ENCODE measurements at regions not wholly inside any gene's neighbourhood (a gene's known extent, or its start where the extent isn't known, plus 50 kb on each side); places are given as distances from the start of the nearest gene placed in this dataset.

- DNase-seq = no peak
These were observed 90.5 kb upstream of the PLXNA4 start for GRCh38 chr7:132666774-132667172.

GRCh38 chr7:132666071-132666773, 90.0 kb upstream of the PLXNA4 start:
- no peak for DNase-seq

GRCh38 chr7:132656846-132657776, 80.8 kb upstream of the PLXNA4 start:
- DNase-seq = peak; percentile 37

- no peak for DNase-seq
These were observed 80.1 kb upstream of the PLXNA4 start for GRCh38 chr7:132656341-132656740.

DNA sequence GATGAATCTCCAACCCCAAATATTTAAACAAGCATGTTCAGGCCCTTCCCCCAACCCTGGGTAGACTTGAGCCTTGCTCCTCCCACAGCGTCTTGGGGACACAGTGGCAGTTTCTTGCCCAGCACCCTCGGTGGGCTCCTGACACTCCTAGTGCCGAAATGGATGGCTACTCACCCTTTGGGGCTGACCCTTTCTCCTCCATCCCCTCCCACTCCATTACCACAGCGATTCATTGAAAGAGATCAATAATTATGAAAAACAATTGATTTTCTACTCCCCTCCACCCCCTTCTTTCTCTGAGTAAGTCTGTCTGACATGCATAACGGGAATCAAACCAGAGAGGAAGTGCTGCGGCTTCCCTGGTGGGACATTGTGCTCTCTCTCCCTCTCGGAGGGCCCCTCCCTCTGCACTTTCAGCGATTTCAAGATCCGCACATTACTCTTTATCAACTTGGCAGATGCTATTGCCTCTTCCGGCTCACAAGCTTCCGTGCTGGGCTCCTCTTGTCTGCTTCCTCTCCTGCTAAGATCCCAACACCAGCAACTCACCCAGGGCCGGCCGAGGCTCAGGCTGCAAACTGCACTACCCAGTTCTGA, 79.0 kb upstream of the PLXNA4 start:
- DNase-seq = no peak

DNA sequence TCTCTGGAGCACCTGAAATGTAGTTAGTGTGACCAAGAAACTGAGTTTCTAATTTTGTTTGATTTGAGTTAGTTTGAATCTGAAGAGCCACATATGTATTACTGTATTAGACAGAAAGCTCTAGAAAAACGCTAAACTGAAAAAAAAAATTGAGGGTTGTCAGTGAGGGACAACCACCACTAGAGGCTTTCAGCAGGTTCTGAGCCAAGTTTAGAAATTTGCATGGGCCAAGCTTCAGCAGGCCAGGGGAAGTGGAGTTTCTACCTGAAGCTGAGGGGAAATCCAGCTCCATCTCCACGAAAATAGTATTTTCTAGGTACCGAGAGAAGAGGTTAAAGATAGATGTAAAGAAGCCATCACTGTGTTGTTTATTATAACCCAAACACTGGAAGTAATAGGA, 77.9 kb upstream of the PLXNA4 start:
- no peak for DNase-seq

DNA sequence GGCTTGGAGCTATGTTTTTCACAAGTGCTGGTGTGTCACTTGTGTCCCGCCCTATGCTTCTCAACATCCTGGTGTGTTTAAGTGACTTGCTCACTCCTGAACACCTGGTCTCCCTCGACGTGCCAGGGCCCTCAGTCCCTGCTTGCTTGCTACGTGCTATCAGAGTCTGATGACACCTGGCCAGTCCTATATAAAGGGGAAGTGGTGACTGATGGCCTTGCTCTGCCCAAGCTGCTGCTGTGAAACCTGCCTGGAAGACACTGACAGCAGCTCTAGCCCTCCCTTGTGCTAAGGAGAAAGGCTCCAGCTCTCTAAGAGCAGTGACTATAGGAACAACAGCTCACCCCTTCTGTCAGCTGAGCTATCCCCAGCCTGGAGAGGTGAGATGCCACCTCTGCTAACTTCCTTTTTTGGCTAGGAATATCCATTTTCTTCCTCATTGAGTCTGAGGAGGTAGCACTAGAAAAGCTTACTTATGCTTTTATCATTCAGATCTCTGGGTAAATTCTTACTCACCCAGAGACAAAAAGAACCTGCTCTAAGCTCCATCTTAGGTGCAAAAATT, 77.2 kb upstream of the PLXNA4 start:
- DNase-seq = no peak

DNA sequence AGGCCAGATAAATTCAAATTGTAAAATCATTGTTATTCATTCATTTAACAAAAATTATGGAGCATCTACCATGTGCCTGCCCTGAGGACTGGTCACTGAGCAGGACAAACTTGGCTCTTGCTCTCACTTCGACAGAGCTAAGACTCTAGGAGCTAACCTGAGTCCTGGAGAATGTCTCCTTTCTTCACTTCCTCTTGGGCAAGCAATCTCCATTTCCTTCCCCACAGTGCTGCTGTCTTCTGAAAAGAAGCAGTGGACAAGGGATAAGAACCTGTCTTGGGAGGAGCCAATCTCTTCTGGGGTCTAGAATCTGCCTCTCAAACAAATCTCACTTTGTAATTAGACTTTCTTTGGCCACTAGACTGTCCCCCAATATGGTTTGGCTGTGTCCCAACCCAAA, 76.2 kb upstream of the PLXNA4 start:
- no peak for DNase-seq

DNA sequence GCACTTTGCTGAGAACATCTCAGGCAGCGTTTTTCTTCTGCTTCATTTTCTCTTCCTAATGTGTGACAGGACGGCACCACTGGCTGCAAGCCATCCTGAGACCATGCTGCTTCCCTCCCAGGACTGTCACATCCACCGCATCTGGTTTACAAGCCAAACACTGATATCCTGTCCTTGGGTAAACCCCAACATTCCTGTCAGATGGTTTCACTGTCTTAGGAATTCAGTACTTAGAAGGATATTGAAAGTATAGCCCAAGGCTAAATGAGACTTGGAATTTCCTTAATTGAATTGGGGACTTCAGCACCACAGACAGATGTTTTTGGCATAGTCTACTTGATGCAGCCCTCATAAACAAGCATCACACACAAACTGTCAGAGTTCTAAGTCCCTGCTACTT, 74.2 kb upstream of the PLXNA4 start:
- DNase-seq = no peak

DNA sequence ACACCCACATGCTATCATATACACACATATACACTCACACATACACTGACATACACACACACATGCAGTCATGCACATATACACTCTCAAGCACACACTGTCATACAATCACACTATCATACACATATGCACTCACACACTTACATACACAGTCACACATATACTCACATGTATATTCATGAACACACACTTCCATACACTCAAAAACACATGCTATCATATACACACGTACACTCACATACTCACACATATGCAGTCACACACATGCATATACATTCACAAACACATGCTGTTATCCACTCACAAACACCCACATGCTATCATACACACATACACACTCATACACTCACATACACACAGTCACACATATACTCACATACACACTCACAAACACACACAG, 71.0 kb upstream of the PLXNA4 start:
- no peak for DNase-seq

GRCh38 chr7:132646052-132646451, 69.8 kb upstream of the PLXNA4 start:
- peak; percentile 16 for DNase-seq

GRCh38 chr7:132643302-132643701, 67.0 kb upstream of the PLXNA4 start:
- no peak for DNase-seq

GRCh38 chr7:132641238-132641637, 65.0 kb upstream of the PLXNA4 start:
- no peak for DNase-seq

GRCh38 chr7:132639983-132640382, 63.7 kb upstream of the PLXNA4 start:
- DNase-seq = no peak

GRCh38 chr7:132638000-132638399, 61.7 kb upstream of the PLXNA4 start:
- DNase-seq = no peak

DNA sequence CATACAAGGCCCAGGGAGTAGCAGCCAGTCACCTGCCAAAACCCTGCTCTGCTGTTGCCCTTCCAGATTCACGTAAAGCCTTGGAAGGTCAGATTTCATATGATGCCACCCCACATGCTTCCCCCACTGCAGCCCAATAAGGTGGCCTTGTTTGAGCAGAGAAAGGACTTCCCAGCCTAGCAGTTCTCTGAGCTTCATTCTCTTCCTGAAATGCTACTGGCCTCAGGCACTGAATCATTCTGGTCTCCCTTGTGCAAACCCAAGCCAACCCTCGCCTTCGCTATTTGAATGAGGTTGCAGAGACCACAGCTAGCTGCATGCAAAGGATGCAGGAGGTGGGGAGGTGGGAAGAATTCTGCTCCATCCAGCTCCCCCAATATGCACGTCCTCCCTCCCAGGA, 60.3 kb upstream of the PLXNA4 start:
- no peak for DNase-seq

DNA sequence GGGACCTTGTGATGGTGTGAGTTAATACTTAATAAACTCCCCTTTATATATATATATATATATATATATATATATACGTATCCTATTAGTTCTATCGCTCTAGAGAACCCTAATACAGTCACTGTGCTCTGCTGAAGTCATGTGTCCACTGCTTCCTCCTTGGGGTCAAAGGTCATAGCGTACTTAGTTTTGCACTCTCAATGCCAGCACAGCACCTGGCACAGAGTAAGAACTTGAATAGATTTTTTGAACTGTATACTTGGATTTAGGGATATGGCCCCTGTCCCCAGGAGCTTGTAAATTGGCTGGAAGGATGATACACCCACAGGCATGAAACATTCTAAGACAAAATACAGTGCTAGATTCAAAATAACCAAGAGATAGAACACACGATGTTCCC, 58.9 kb upstream of the PLXNA4 start:
- no peak for DNase-seq

DNA sequence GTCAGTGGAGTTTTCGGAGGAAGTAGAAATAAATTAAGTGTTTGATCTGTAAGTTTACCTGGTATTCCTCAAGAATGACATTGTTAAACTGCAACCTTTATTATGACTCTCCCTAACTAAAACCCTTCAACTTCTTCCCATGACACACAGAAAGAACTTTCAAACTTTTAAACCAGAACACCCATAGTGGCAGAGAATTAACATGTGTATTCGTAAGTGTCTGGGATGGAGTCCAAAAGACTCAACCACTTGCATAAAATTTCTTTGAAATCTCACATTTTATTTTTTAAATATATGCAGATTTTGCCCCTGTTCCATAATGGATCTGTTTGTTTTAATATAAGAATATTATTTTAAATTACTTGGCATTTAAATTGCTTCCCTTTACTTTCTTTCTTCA, 54.6 kb upstream of the PLXNA4 start:
- DNase-seq = no peak

All from NCI-H69 (cell line).